Epithelial cell of proximal tubule (primary cell): ENCODE measurements at regions not wholly inside any gene's neighbourhood (a gene's known extent, or its start where the extent isn't known, plus 50 kb on each side); places are given as distances from the start of the nearest gene placed in this dataset.

ENCODE experiments used
- DNase-seq: peaks from one replicate; pipeline ENCODE4 v3.0.0-alpha.2; 2011; ENCODE audit warnings: low read depth
- H3K4me3 ChIP-seq: 2 replicates; pipeline ENCODE4 v1.5.1; 2011; ENCODE audit warnings: low read depth, mild to moderate bottlenecking, low read length
- CTCF ChIP-seq: conservative IDR thresholded peaks from 2 replicates; pipeline ENCODE4 v1.5.1; 2012; ENCODE audit warnings: low read depth, mild to moderate bottlenecking, low read length

GRCh38 chr13:75135325-75135825 lies 346.6 kb downstream of the TBC1D4 start:
- TF ChIP-seq CTCF = no peak
- H3K4me3 ChIP-seq = no peak overlapping the region
- no peak for DNase-seq

GRCh38 chr13:75132701-75133695 lies 349.0 kb downstream of the TBC1D4 start:
- DNase-seq = no peak
- no peak overlapping the region for H3K4me3 ChIP-seq
- TF ChIP-seq CTCF = no peak

DNA sequence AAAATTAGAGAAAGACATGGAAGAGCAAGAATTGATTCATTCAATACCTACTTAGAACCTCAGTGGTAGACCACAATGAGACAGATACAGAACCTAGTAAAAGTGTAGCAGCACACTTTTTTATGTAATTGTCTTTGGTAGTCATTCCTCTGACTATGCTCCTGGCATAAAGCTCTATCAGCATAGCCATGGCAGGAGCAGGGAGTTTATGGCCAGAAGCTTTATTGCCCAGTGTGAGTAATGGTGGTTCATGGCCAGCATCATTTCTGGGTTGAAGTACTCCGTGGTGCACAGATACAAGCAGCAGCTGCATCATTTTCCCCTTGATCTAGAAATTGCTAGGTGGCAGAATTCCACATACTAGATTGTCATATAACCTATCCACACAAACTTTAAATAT lies 352.6 kb downstream of the TBC1D4 start:
- TF ChIP-seq CTCF = no peak
- no peak for DNase-seq
- H3K4me3 ChIP-seq = no peak overlapping the region

GRCh38 chr13:75124415-75124814 lies 357.6 kb downstream of the TBC1D4 start:
- no peak overlapping the region for H3K4me3 ChIP-seq
- TF ChIP-seq CTCF = no peak
- DNase-seq = no peak

DNA sequence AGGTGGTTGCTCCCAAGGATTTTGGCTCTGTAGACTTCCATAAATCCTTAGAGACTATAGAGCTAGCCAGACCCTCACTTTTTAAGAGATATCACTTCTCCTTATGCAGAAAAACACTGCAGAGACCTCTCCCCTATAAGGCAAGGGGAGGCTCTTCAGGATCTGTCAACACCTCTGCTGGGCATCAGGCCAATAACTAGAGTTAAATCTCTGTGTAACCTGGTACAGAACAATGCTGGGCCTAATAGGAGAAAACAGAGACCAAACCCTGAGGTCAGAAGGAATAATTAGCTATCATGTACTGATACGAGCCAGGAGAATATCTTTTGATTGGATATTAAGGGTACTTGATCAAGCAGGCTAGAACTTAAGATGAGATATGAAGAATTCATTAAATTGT lies 358.5 kb downstream of the TBC1D4 start:
- TF ChIP-seq CTCF = no peak
- no peak for DNase-seq
- H3K4me3 ChIP-seq = no peak overlapping the region

GRCh38 chr13:75120085-75120484 lies 361.9 kb downstream of the TBC1D4 start:
- H3K4me3 ChIP-seq = no peak overlapping the region
- no peak for TF ChIP-seq CTCF

More at GRCh38 chr13:75120085-75120484, 361.9 kb downstream of the TBC1D4 start:
- DNase-seq = no peak
